NCI-H460 (cell line): ENCODE measurements at regions not wholly inside any gene's neighbourhood (a gene's known extent, or its start where the extent isn't known, plus 50 kb on each side); places are given as distances from the start of the nearest gene placed in this dataset.
"Not testable (repeated sequence)": the region's sequence is repeated elsewhere in the genome, so short reads cannot be mapped to it uniquely, and the experiment has no call there.

Experiments used
- DNase-seq: peaks from one replicate; pipeline ENCODE4 v3.0.0-alpha.2; 2016; ENCODE audit warnings: low read depth; ENCODE audit errors: extremely low read depth

DNA sequence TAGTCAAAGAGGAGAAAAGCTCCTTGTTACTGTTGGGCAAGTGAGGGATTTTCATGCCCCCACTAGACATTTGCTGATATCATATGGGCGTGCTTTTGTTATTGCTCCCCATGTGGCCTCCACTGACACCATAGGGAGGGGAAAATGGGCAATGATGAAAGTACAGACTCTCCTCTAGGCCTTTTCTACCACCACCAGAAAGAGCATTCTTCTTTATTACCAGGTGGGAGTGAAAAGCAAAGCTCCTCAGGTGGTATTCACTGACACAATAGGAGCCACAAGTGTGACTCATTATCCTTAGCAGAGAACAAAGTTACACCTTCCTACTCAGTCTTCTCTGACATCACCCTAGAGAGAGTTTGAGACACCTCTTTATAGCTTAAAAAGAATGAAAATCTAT is 667.1 kb downstream of the LTN1 start:
- no peak for DNase-seq

DNA sequence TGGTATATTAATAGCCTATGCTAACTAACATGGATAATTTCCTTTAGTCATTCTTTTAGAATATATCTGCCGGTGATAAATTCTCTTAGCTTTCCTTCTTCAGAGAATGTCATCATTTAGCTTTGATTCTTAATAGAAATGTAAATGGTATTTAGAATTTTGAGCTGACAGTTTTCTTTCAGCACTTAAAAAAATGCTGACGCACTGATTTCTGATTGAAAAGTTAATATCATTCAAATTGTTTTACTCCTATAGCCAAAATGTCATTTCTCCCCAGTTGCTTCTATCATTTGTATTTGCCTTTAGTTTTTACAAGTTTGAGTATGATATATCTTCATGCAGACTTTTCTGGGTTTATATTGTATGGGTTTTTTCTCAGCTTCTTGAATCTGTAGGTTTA is 668.0 kb downstream of the LTN1 start:
- DNase-seq: no peak

DNA sequence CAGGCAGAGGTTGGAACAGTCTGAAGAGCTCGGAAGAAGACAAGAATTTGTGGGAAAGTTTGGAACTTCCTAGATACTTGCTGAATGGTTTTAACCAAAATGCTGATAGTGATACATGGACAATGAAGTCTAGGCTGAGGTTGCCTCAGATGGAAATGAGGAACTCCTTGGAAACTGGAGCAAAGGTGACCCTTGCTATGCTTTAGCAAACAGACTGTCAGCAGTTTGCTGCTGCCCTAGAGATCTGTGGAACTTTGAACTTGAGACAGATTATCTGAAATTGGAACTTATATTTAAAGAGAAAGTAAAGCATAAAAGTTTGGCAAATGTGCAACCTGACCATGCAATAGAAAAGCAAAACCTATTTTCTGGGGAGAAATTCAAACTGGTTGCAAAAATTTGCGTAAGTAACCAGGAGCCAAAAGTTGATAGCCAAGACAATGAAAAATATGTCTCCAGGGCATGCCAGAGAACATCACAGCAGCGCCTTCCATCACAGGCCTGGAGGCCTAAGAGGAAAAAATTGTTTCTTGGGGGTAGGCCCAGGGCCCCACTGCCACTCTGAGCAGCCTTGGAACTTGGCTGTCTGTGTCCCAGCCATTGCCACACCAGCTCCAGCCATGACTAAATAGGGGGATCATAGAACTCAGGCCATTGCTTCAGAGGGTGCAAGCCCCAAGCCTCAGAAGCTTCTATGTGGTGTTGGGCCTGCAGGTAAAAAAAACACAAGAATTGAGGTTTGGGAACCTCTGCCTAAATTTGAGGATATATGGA is 675.3 kb downstream of the LTN1 start:
- no peak for DNase-seq

DNA sequence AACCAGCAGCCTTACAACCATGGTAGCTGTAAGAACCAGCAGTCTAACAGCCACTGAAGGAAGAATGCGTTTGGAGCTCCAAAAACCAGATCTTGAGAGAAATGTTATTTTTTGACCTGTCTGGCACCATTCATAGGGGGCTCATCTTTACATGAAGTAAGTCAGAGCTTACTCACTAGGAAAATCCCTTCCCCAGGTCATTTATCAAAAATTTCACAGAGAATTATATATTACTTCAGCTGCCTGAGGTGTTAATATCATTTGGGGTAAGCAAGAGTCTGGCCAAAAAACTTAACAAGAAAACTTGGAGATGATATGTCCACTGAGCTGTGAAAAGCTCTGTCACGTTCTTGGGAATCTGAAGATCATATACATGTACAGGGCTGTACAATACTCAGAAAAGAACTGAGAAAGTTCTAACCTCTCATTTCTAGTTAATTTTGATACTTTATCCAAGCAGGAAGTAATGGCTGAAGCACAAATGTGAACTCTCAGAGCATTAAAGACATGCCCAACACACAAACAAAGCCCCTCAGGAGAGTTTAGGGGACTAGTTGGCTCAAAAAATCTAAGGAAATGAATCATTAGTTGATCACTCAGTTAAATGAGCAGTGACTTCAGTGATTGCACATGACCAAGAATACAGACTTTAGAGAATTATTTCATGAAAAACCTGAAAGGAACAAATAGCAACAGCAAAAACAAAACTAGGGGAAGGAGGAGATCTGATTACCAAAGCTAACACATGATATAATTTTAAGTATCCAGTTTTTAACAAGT is 681.1 kb downstream of the LTN1 start:
- DNase-seq: no peak

DNA sequence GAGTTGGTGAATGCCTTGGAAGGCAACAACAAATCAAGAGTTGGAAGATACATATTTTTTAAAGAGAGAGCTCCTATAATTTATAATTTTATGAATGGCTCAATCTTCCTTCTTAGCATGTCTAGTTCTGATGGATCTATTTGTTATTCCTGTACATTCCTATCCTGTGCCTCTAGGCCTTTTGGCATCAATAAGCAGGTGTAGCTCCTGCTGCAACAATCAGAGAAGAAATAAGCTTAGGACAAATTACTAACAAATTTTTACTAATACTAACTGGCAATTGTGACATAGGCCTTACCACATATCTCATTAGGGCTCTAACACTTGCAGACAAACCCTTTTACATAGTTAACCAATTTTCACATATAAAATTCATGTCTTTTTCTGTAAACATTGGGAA is 682.0 kb downstream of the LTN1 start:
- DNase-seq: no peak

DNA sequence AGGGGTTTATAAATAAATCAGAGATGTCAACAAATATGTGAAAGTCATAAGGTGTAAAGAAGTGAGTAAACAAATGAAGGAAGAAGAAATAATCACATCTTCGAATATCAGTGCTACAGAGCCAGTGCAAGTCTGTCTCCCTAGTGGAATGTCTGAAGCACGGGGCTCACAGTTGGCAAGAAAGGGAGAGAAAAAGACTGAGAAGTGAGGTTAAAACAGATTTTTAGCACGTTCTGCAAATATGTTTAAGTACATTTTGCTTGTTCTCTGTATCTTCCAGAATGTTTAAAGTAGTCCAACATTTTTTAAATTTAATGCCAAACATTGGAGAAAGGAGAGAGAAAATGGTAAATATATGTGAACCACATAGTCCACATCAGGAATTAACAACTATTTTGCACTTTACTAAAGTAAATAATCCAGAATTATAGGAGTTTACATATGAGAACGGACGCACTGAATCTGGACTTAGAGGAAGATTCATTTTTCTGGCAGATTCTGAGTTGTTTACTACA is 682.4 kb downstream of the LTN1 start:
- DNase-seq: no peak

DNA sequence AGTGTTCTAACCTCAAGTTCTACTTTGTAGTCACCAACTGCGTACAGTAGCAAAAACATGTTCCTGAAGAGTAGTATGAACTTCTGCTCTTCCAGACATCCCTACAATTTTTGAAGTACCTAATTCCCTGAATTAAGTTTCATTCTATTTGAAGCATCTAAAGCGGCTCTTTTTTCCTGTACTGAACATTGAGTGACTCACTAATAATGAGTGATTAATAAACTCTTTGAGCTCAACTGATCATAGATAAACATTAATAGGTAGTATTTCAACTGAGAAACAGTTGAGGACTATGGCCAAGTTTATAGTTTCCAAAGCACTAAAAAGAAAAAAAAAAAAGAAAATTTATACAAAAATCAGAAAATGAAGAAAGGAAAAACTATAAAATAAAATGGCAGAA is 683.1 kb downstream of the LTN1 start:
- no peak for DNase-seq

DNA sequence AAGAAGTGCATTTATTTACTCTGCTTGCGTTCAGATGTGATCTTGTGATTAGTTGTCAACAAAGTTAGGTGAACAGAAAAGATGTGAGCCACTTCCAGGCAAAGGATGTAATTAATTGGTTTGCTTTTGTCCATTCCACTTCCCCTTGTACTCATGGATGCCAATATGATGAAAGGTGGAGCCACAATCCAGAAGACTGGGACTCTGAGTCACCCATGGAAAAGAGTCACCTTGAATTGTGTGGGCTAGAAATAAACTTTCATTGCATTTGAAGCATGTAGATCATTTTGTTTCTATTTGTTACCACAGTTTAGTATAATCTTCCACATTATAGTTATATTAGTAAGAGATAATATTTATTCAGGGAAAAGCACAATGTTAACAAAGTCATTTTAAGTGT is 684.2 kb downstream of the LTN1 start:
- DNase-seq: no peak

DNA sequence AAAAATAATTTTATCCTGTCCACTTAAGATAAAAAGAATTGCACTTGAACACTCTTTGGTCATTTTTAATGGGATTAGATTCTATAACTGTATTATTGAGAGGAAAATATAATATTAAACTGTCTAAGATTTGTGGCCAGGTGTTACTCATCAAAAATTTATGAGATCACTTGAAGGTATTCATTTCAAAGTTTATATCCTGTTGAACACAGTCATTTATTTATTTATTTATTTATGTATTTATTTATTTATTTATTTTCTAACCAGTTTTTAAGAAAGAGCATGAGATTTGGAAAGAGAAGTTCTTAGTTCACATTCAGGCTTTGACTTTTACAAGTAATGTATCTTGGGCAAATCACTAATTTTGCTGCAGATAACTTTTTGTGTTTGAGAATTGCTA is 692.7 kb downstream of the LTN1 start:
- DNase-seq: no peak

DNA sequence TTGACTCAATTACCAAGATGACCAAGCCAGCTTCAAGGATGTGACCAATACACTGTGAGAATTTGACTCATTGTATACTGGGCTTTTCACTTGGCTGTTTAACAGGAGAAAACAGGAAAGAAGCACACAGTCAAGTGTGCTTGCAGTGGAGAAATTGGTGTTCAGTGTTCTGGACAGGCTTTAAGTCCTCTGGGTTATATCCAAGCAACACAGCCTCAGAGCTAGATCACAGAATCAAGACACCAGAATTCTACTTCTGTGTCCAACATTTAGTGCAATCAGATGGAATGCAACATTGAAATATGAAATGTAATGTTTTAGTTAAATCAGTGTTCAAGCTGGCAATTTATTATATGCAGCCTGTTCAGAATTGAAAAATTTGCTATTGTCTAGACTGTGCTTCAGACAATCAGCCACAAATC is 694.4 kb downstream of the LTN1 start:
- no peak for DNase-seq

DNA sequence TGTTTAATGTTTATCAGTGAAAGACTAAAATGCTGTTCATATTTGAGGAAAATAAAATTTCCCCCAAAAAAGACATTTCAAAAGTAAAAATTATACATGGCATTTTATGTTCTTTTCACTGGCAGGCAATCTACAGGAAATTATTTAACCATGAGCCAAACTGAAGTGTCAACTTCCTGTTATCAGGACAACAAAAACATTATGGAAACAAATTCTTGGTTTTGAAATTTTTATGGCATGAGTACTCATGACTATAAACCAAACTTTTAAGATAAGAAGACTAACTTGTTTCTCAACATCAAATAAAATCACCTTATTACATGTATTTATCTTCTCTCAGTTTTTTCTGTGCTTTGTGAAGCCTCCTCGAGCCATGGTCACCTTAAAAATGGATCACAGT is 698.6 kb downstream of the LTN1 start:
- no peak for DNase-seq

DNA sequence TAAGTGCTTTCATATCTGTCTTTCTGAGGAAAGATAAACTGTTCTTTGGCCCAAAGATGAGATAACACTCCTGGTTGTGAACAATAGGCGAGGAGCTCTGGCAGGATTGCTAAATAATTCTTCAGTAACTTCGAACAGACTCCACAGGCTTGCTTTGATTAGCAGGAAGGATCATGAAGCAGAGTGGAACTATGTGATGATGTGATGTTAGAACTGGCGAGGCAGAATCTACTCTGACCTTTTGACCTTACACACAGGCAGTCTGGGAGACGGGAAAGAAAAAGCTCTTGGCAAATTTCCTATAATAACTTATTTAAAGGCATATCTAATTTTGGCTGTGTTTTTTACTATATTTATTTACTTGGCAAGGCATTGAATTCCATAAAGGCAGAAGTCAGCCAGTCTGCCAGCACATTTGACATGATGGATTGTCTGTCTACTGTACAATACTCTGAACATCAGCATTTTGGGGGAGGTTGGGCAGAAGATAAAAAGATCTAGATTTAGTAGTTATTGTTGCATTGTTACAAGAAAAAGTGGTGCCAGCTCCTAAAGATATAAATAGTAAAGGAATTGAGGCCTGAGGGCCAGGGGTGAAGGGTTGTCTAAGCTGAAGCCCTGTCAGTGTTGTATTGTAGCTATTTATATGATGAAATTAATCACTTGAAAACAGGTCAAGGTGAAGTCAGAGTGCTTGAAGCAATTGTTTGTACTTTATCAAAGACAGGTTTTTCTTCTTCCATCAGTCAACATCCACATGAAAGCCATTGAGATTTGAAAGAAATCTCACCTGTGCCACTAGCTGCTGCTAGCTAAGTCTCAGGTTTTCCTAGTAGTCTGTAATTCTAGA is 708.8 kb downstream of the LTN1 start:
- DNase-seq: no peak

DNA sequence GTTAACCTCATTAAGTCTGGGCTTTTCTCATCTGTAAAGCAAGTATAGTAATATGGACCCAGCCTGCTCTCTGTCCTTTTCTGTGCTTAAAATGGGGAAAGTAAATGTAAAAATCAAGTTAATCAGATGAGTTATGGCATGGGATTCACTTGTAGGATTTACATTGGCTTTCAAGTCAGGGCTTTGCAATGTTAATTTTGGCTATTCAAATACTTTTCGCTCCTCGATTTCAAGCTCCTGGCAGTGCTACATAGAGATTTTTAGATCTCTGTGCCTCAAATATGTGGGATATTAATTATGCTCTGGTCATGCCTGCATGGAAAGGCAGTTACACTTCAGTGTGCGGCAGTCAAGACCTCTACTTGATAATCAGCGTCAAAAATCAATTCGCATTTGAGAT is 709.8 kb downstream of the LTN1 start:
- DNase-seq: no peak

DNA sequence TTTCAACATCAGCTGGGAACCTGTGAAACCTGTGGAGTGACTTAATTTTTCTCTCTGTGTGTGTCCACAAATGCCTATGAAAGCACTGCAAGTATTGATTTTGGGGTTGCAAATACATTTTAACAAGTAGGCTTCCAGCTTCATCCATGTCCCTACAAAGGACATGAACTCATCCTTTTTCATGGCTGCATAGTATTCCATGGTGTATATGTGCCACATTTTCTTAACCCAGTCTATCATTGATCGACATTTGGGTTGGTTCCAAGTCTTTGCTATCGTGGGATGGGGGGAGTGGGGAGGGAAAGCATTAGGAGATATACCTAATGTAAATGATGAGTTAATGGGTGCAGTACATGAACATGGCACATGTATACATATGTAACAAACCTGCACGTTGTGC is 711.3 kb downstream of the LTN1 start:
- not testable (repeated sequence) for DNase-seq

DNA sequence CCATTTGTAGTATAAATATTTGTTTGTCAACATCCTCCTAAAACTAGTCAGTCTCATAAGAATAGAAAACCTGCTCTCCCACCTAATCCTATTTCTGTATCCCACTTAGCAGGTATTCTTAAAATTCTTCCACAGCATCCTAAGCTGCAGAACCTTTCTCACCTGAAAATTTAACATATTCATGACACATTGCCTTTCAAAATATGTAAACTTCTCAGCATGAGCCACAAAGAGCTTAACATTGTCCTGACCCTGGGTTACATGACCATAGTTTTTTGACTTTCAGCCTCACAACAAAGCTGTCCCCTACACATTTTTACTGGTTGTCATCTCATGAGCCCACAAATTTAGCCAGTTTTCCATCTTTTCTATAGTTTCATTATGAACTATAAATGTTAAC is 712.1 kb downstream of the LTN1 start:
- DNase-seq: no peak

DNA sequence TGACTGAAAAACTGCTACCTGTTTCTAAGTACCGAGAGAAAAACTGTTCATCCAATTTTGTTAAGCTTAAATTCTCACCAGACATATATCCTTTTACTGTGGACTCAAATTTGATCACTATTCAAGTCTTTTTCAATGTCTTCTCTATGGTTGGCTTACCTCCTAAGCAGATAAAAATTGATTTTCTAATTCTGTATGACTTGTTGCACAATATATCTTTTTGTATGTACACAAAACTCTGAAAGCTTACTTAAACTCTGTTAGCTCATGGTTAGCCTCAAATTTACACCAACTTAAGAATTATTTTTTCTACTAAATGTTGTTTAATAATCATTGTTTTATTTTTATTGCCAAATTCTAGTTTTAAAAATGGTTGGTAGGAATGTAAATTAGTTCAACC is 715.4 kb downstream of the LTN1 start:
- DNase-seq: no peak

DNA sequence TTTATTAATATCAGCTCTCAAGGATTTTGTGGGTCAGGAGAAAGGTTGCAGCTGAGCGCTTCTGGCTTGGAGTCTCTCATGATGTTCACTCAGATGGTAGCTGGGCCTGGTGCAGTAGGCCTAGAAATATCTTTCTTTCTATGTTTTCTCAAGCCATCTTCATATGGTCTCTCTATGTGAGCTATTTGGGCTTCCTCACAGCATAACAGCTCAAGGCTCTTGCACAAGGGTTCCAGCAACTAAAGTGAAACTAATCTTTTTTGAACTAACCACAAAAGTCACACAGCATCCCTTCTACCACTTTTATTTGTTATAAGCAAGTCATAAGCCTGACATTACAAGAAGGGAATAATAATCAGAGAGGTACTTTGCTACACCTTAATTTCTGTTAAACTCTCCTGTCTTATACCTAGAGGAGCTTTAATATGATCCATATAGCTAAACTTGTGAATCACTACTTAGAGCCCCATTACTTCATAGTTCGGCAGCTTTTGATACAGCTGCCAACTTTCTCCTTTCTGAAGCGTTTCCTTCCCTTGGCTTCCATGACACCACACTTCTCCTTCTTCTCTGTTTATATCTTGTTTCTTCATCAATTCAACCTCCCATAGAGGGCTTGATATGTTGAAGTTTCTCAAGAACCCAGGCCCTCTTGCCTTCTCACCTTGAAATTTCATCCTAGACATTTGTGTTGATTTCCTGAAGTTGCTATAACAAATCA is 720.2 kb downstream of the LTN1 start:
- no peak for DNase-seq

DNA sequence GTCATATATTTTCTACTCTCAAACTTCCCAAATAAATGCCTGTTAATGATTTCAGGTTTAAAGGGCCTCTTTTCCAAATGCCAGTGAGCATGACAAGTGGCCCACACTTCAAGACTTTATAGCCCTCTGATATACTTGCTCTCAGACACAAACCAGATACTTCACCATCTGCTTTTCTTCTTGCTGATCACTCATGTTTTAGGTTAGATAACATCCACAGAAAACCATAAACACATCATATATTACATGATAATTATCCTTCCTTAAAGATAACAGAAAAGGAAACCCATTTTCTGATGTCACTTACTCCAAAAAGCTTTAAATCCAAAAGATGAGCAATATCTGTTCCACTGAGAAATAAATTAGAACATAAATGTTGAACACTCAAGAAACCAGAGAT is 723.5 kb downstream of the LTN1 start:
- DNase-seq: no peak

DNA sequence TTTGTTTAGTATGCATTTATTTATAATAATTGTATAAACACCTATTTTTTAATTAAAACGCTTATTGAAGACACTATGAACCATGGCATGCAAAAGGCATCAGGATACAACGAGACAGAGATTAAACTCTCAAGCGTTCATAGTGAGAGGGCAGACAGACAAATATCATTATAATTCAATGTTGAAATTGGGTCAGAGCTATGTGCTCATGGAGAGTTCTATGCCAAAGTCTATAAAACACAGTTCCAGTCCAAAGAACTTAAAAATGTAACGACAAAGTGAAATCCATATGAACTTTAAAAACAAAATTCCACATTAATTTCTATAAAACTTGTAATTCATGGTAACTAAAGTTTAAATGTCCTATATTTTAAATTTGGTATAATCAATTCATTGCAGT is 724.0 kb downstream of the LTN1 start:
- no peak for DNase-seq

DNA sequence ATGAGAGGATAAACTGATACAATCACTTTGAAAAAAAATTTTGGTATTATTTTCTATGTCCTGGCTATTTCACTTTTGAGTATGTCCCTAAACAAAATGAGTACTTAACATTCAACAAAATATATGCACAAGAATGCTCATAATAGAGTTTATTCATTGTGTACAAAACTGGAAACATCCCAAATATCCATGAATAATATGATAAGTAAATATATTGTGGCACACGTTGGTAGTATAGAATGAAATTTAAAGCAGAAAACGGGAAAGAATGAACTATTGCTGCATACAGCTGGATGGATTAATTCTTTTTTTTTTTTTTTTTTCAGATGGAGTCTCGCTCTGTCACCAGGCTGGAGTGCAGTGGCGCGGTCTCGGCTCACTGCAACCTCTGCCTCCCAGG is 725.2 kb downstream of the LTN1 start:
- no peak for DNase-seq

DNA sequence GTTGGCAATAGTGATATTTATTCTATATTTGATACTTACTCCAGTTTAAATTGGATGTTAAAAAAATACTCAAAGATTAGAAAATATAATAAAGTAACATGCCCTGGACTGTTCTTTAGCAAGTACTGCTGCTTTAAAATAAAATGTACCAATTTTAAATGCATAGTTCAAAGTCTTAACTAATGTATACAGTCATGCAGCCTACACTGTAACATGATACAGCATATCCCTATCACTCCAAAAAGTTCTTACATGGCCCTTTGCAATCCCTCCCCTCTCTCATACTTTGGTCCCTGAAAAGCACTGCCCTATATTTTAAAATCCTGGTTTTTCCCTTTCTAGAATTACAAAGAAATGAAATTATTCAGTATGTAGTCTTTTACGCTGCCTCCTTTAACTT is 726.6 kb downstream of the LTN1 start:
- DNase-seq: no peak
